HG03575 (cell line): ENCODE measurements at regions not wholly inside any gene's neighbourhood (a gene's known extent, or its start where the extent isn't known, plus 50 kb on each side); places are given as distances from the start of the nearest gene placed in this dataset.

Source experiments
- ATAC-seq: cut with Tn5 transposase; IDR thresholded peaks from one replicate; pipeline ENCODE4 v1.9.1; 2021; ENCODE audit not compliant: unreplicated experiment, insufficient number of reproducible peaks, low FRiP score; ENCODE audit errors: extremely low read depth

DNA sequence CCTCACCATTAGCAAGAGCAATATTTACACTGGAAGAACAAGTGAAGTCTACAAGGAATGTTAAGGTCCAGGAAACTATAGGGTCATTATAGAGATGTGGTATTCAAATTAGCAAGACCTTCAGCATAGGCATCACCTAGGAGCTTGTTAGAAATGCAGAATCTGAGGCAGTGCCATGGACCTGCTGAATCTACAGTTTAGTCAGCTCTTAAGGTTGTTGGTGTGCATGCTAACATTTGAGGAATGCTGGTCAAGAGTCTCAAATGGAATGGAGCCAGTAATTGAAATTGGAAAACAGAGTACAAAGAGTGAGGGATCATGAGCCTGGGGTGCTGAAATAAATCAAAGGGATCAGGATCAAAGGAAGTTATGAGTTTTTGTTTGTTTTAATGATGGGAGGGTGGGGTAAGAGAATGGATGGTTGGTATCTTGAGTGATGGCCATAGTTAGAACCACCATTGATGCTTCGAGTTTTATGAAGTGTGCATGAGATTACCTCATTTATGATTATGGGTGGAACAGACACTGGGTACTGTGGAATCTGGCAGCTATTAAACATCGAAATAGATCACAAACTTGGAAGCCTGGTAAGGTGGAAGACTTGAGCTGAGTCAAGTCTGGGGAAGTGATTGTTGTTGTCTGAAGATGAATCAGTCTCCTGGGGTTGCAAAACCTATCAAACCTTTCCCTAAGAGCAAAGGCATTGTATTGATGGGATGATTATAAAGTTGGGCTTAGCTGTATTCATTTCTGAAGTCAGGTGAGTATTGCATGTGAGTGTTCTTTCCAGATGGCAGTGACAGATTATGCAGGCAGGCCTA lies 323.3 kb upstream of the E2F7 start:
- ATAC-seq = no peak

DNA sequence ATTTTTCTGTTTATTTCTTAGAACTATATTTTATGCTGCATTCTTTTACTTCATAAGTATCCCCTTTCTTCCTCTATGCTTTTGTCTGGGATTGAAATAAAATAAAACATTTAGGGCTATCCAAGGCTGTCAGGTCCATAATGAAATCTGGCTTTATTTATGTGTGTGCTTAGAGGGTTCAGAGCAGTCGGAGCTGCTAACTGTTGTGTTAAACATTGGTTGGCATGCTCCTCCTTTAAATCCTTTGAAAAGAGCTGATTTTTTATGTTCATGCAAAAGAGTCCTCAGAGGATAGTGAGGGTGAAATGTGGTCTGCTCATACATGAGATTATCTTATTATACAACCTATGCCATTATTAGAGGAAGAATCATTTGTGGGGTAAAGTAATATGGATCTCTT lies 322.3 kb upstream of the E2F7 start:
- ATAC-seq = no peak

DNA sequence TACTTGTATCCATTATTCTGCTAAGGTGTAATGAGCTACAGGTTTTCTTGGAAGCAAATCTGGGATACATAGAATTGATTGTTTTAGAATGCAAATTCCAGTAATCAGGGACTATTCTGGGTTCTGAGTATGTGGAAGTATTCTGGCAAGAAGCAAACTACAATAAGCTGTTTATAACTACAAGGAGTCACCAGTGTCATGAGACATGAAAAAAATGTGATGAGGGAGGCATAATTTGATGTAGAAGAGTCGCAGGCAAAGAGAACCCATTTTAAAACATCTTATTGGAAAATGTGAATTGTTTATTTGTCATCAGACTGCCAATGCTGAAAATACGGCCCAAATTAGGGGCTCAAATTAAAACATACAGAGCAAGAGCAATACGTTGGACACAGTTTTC lies 321.8 kb upstream of the E2F7 start:
- ATAC-seq = no peak

DNA sequence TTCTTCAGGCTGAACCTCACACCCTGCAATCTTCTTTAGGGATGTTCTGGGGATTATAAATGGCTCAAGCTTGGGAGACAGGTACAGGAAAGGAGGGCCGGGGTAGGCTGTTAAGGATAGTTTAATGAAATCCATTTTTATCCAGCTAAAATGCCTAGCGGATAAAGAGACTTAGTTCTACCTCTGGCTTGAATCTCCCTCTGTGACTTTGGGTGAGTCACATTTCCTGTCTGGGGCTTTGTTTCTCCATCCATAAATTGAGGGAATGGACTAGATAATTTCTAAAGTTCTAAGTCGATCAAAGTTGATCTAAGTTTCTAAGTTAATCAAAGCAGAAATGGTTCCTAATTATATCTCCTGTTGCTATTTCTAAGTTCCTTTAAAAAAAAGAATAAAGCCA lies 319.6 kb upstream of the E2F7 start:
- ATAC-seq = no peak

DNA sequence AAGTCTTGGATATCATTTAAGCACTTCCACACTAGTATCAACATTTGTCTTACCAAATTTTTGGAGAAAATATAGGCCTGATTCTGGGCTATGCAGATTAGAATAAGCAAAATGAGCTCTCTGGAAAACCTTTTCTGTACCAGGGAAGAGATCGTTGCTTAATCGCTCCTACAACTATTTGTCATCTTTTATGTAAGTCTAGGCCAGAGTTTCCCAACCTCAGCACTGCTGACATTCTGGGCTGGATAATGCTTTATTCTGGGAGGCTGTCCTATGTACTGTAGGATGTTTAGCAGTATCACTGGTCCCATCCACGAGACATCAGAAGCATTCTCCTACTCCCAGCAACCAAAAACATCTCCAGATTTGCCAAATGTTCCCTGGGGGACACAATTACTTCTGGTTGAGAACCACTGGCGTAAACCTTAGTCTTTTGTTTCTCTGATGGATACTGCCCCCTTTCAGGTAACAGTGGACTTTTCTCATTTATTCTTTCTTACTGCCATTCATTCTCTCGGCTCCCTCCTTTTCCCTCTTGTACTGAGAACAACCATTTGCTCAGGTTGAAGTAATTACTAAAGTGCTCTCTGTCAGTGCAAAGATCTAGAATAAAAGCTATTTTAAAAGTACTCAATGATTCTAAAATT lies 316.9 kb upstream of the E2F7 start:
- ATAC-seq = no peak

DNA sequence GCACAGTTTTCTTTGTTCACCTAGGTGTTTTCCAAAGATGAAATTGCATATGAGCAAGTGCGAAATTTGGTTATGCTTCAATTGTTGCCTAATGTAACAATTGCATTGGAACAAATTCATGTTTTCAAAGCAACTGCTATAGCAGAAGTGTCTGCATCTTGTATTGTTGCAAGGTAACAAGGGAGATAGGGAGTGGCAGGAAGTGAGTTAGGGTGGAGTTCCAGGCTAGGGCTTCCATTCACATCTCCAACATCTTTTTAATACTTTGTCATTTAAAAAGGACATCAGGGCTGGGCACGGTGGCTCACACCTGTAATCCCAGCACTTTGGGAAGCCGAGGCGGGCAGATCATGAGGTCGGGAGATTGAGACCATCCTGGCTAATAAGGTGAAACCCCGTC lies 312.3 kb upstream of the E2F7 start:
- no peak for ATAC-seq

DNA sequence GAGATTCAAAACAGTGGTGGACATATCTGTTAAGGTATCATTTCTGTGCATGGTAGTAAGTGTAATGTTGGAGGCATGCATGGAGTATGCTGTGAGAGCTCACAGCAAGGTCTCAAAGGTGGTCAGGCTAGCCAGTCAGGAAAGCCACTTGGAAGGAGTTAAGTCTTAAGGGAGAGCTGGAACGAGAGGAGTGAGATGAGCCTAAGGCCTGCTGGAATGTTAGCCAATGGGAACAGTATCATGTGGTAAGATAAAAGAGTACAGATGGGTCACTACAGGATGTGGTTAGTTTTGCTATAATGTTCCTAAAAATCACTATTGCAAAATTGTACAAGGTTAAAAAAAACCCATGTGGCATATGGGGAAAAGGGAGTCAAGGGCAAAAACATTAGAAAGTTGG lies 311.7 kb upstream of the E2F7 start:
- no peak for ATAC-seq

DNA sequence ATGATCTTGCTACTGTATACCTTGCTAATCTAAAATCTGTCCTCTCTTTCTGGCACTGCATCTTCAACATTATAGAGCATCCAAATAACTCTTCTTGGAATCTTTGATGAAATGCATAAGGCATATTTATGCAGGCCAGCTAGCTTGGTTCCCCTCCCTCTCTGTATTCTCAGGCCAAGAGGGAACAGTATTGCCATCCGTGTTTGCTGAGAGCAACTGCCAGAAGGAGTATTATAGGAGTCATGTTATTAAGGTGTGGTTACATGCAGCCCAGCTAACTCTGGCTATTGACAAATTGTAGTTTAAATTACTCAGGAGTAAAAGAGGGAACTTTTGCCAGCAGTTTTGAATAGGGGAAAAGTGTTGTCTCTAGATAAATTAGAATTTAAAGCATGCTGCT lies 309.3 kb upstream of the E2F7 start:
- no peak for ATAC-seq

DNA sequence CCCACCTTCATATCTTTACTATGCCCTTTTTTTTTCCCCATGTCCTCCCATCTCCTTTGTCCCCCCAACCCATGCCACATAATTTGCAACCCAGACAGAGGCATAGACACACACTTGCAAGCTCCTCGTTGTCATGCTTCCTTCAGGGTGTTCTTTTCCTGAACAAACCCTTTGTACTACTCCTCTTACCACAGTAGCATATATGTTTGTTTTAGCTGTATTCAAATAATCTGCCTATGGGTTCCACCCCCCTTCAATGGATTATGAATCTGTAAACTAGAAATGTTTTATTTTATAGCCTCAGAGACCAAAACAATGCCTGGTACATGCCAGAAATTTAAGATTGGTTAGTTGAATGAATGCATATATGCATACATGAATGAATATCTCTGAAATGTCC lies 307.1 kb upstream of the E2F7 start:
- no peak for ATAC-seq

DNA sequence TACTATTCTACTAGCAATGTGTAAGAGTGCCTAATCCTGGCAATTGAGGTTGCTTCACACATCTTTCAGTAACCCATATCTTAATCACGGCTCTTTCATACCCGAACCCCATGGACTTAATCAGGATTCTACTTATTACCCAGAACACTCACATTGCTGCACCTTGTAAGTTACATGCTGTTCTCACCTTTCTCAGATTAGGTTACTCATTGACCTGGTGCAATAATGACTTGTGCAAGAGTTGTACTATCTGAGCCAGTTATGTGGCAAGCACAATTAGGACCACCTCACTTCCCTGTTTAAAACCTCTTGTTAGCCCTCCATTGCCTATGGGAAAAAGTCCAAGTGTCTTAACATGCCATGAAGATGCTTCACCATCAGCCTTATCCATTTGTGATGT lies 306.7 kb upstream of the E2F7 start:
- no peak for ATAC-seq

DNA sequence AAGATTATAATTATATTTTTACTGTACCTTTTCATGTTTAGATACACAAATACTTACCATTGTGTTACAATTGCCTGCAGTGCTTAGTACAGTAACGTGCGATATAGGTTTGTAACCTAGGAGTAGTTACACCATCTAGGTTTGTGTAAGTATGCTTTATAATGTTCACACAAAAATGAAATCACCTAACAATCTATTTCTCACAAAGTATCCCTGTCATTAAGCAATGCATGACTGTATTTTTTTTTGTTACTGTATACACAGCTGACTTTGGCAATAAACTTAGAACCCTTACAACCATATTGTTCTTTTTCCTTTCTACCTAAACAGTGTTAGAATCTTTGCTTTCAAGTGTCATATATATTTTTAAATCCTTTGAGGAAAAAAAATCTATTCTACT lies 303.0 kb upstream of the E2F7 start:
- no peak for ATAC-seq

DNA sequence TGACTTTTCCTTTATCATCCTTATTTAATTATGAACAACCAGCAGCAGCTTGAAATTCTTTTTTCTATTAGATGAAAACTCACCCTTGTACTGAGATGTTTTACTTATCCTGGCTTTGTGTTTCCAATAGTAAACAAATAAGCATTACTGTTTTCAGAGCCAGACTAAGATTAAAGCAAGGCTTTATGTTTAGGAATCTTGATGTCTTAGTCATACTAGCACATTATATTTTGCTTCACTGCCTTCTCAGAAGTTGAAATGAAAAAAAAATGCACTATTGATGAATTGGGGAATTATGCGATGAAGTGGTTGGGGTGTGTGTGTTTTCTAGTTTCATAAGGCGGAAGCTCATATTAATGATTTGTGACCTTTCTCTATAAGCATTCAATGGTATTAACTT lies 301.2 kb upstream of the E2F7 start:
- no peak for ATAC-seq

DNA sequence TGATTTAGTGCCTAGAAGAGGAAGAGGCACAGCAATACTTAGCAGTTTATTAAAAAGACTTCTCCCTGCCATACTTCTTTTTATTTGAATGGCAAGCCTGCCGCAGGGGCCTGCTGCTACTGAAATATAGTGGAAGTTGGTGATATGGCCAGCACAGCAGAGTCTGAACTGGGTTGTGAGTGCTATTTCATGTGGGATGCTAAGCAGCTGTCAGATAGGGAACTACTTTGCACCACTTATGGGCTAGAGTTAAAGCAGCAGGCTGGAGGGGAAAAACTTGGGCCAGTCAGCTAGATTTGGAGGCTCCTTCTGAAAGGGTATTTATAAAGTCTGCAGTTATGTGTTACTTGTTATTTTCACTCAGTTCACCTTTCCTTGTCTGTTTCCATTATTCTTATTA lies 299.0 kb upstream of the E2F7 start:
- no peak for ATAC-seq

DNA sequence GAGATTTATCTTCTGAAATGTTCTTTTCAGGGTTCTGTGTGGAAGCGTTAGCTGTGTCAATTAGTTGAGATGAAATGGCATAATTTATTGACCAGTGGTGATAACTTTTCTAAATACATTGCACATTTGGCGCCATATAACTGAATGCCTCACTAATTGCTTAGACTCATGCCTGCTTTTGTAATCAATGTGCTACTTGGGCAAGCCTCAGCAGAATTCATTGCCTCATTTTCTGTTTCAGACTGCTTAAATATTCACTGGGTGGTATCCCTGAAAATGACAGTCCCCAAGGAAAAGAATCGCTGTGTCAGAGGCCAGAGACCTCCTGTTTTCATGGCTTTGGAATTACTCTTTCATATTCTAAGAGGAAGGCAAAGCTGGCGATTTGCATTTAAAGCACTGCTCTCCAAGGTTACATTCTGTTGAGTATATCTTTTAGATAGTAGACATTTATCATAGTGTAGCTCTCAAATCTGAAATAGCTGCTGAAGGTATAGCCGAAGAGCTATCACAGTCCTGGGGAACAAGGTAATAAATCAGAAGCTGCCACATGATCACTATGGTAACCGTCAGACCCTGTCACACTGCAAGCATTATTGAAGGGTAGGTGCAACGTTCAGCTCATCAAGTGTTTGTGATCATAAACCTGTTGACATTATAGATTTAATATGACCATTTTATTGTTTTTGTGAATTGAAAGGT lies 297.3 kb upstream of the E2F7 start:
- ATAC-seq = no peak

DNA sequence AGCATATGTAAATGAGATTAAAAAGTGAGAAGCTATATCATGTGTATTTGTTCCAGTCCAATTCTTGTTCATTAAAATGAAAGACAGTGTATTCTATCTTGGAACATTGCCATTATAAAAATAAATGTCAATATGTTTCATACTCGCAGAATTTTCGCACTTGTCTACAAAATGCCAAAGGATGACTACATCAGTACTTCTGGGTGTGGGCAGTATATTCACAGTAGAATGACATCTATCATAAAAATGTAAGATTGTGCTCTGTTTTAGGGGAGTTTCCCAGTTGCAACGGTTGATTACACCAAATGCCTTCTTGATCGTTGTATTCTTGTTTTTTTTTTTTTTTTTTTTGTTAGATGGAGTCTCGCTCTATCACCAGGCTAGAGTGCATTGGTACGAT lies 292.3 kb upstream of the E2F7 start:
- ATAC-seq = no peak

DNA sequence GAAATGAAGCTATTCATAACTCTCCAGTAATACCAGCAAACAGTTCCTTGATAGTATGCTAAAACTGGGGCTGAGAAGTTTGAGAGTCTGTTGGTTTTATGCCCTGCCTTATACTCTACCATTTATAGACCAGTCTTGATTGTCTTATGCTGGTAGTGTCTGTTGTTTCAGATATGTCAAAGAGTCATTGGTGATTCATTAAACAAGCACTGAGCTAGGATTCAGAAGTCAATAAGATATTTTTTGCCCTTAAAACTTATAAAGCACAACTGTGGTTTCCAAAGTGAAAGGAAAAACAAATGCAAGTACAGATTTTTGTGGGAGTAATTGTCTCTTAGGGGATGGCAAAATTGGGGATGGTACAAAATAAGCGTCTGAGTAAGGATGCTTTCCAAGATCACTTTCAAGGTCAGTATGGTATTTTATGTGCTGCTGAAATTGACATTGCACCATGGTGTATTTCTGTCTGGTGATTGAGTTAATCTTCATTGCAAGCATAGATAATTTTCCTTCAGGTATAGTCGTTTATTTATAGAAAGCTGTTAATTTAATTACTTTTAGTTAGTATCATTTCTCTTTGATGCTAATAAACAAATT lies 289.5 kb upstream of the E2F7 start:
- no peak for ATAC-seq

DNA sequence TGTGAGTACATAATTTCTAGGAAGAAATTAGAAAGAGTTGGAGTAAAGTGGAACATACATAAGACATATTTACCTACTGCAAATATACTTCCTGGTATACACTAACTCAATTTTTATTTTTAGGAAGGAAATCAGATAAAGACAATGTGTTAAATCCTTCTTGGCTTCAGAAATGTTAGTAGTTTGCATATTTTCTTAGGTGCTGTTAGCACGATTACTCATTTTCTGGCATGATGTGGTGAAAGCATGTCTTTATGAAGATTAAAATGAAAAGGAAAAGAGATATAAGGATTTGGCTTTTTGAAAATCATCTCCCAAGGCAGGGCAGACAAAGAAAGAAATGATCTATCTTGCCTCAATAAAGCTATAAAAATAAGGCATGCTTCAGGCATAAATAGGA lies 287.6 kb upstream of the E2F7 start:
- no peak for ATAC-seq

DNA sequence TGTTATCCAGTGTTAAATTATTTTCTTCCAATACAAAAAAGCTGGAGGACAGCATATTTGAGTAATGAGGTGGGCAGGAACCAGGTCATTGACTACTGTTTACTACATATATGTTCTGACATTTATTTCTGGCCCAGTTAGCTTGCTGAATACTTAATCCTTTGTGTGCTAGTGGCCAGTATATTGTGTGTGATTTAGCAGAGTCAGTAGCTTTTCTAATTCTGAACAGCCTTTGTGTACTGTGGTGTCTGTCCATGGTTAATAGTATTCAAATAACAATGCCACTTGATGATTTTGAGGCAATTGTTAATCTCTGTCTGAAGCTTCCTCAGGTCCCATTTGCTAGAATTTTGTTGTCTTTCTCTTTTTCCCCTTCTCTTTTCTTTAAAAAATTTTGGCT lies 286.5 kb upstream of the E2F7 start:
- ATAC-seq = no peak

DNA sequence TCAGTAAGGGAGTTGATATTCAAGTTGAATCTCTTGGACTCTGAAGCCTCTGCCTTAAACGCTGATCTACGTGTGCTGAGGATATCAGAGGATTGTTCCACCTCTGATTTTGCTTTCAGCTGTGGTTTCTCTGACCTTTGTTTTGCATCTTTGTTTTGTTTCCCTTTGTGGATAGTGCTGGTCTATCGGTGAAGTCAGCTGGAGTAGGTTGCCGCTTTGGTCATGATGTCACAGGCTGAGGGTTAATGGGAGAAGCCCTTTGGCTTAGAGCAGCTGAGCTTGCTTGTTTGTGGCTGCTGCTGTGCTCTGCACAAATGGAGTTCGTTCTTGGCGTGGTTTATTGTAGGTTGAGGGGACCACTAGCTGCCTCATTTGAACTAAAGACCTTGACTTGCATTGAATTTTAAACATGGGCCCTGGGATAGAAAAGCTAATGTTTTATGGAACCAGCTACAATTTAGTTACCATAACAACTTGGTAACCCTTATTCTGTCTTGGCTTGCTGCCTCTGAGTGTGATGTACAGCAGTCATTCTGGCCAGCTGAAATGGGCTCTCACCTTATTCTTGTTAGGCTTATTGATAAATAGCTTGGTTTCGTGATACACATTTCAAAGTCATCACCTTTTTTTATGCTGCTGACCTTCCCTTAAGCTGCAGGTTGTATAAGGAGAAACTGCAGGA lies 284.5 kb upstream of the E2F7 start:
- no peak for ATAC-seq
